Liver (tissue), 8 donors: ENCODE measurements at regions not wholly inside any gene's neighbourhood (a gene's known extent, or its start where the extent isn't known, plus 50 kb on each side); places are given as distances from the start of the nearest gene placed in this dataset.

Experiments used
- DNase-seq: peaks from one replicate; pipeline ENCODE4 v3.0.0-alpha.2; 2017; ENCODE audit warnings: low spot score
- H3K27ac ChIP-seq, 2 donors: one replicate each; pipeline ENCODE4 v1.7.0; 2013; ENCODE audit warnings: inconsistent platforms in 2 of 2, low read length in 2 of 2, control low read depth in 1 of 2, low read depth in 1 of 2, mild to moderate bottlenecking in 1 of 2
- H3K27me3 ChIP-seq, 4 donors: one replicate each; pipeline versions ENCODE4 v1.6.1 to v1.7.0; 2013; ENCODE audit warnings: low read length in 3 of 4, inconsistent platforms in 1 of 4, mild to moderate bottlenecking in 1 of 4, moderate library complexity in 1 of 4; ENCODE audit not compliant: control insufficient read depth in 4 of 4, insufficient read depth in 4 of 4
- H3K36me3 ChIP-seq, 4 donors: one replicate each; pipeline versions ENCODE4 v1.6.1 to v1.7.0; 2013; ENCODE audit warnings: low read length in 3 of 4, mild to moderate bottlenecking in 3 of 4, low read depth in 1 of 4, moderate library complexity in 1 of 4; ENCODE audit not compliant: control insufficient read depth in 4 of 4, insufficient read depth in 3 of 4
- H3K4me1 ChIP-seq, 4 donors: one replicate each; pipeline versions ENCODE4 v1.6.1 to v1.7.0; 2013; ENCODE audit warnings: low read length in 3 of 4, mild to moderate bottlenecking in 3 of 4, moderate library complexity in 1 of 4; ENCODE audit not compliant: control insufficient read depth in 4 of 4, insufficient read depth in 4 of 4
- H3K4me3 ChIP-seq, 3 donors: one replicate each; pipeline versions ENCODE4 v1.6.1 to v1.7.0; 2013; ENCODE audit warnings: low read length in 3 of 3, control low read depth in 1 of 3, low read depth in 1 of 3, mild to moderate bottlenecking in 1 of 3
- H3K9ac ChIP-seq, 2 donors: one replicate each; pipeline ENCODE4 v1.7.0; 2013; ENCODE audit warnings: low read length in 2 of 2, mild to moderate bottlenecking in 2 of 2, moderate library complexity in 2 of 2, control low read depth in 1 of 2, low read depth in 1 of 2
- H3K9me3 ChIP-seq, 4 donors: one replicate each; pipeline versions ENCODE4 v1.6.1 to v1.7.0; 2013; ENCODE audit warnings: low read length in 3 of 4; ENCODE audit not compliant: control insufficient read depth in 4 of 4
- EGR1 ChIP-seq, 2 donors: IDR thresholded peaks; 2 replicates each; pipeline ENCODE4 v1.6.1; 2016 to 2018; ENCODE audit warnings: antibody characterized with exemption in 2 of 2, low read depth in 2 of 2
- GABPA ChIP-seq, 2 donors: IDR thresholded peaks in 1 of 2; conservative IDR thresholded peaks in 1 of 2; 2 replicates each; pipeline ENCODE4 v1.6.1; 2016; ENCODE audit warnings: antibody characterized with exemption in 2 of 2, mild to moderate bottlenecking in 1 of 2, moderate library complexity in 1 of 2
- HNF4A ChIP-seq, 2 donors: conservative IDR thresholded peaks; 2 replicates each; pipeline ENCODE4 v1.6.1; 2016; ENCODE audit warnings: antibody characterized with exemption in 2 of 2, mild to moderate bottlenecking in 2 of 2
- HNF4G ChIP-seq: IDR thresholded peaks from 2 replicates; pipeline ENCODE4 v1.6.1; 2016; ENCODE audit warnings: antibody characterized with exemption
- JUND ChIP-seq, 2 donors: IDR thresholded peaks; 2 replicates each; pipeline ENCODE4 v1.6.1; 2016; ENCODE audit warnings: antibody characterized with exemption in 2 of 2
- NR2F2 ChIP-seq: IDR thresholded peaks from 2 replicates; pipeline ENCODE4 v1.6.1; 2016; ENCODE audit warnings: antibody characterized with exemption
- RAD21 ChIP-seq, 2 donors: IDR thresholded peaks; 2 replicates each; pipeline ENCODE4 v1.6.1; 2016; ENCODE audit warnings: antibody characterized with exemption in 2 of 2, mild to moderate bottlenecking in 2 of 2
- RXRA ChIP-seq, 2 donors: IDR thresholded peaks; 2 replicates each; pipeline ENCODE4 v1.6.1; 2017 to 2018; ENCODE audit warnings: antibody characterized with exemption in 2 of 2, mild to moderate bottlenecking in 1 of 2
- SP1 ChIP-seq: IDR thresholded peaks from 2 replicates; pipeline ENCODE4 v1.6.1; 2018; ENCODE audit warnings: antibody characterized with exemption, mild to moderate bottlenecking
- YY1 ChIP-seq: IDR thresholded peaks from 2 replicates; pipeline ENCODE4 v1.6.1; 2016; ENCODE audit warnings: antibody characterized with exemption, mild to moderate bottlenecking
- WGBS: extraction: QIAGEN DNeasy Blood & Tissue Kit; methylation state at CpG from one replicate; pipeline ENCODE4 v1.1.7; 2013; 5-methylcytosine and 5-hydroxymethylcytosine counted together
- TF ChIP-seq, protein P1 (sequence below): IDR thresholded peaks from 2 replicates; pipeline ENCODE4 v1.6.1; 2016; ENCODE audit warnings: antibody characterized with exemption
- TF ChIP-seq, protein P2 (sequence below): fragments of 150-350 bp; IDR thresholded peaks from 2 replicates; pipeline ENCODE4 v1.5.1; 2017; ENCODE audit warnings: improper control_type of control experiment, low read depth, low read length; ENCODE audit not compliant: missing input control
- TF ChIP-seq, protein P3 (sequence below): IDR thresholded peaks from 2 replicates; pipeline ENCODE4 v1.6.1; 2016; ENCODE audit warnings: antibody characterized with exemption
- TF ChIP-seq, protein P4 (sequence below): IDR thresholded peaks from 2 replicates; pipeline ENCODE4 v1.6.1; 2016; ENCODE audit warnings: antibody characterized with exemption, mild to moderate bottlenecking
- donor health status: healthy.
- donor health status: healthy.
- donor health status: healthy.
- donor health status: healthy.
- donor health status: healthy.

DNA sequence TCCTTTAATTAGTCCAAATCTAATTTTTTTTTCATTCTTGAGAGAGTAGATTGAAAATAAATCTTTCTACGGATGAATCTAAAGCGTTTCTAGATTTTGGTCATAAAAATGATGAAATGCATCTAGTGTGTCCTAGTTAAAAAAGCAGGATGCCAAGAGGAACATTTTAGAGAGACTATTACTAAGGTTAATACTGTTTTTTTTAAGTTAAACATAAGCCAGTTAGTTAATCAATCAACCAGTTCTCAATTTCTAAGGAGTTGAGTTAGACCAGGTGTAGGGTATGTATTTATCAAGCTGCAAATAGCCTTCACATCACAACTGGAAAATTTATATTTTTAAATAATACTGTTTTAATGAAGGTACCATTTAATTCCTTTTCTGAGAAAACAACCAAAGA lies 679.5 kb upstream of the IGFBP7 start (continued):
- TF ChIP-seq, protein P1, sequence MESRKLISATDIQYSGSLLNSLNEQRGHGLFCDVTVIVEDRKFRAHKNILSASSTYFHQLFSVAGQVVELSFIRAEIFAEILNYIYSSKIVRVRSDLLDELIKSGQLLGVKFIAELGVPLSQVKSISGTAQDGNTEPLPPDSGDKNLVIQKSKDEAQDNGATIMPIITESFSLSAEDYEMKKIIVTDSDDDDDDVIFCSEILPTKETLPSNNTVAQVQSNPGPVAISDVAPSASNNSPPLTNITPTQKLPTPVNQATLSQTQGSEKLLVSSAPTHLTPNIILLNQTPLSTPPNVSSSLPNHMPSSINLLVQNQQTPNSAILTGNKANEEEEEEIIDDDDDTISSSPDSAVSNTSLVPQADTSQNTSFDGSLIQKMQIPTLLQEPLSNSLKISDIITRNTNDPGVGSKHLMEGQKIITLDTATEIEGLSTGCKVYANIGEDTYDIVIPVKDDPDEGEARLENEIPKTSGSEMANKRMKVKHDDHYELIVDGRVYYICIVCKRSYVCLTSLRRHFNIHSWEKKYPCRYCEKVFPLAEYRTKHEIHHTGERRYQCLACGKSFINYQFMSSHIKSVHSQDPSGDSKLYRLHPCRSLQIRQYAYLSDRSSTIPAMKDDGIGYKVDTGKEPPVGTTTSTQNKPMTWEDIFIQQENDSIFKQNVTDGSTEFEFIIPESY: no peak
- TF ChIP-seq RXRA (IDR thresholded peaks at IDR 0.05) (no peak), JUND (IDR thresholded peaks at IDR 0.05) (no peak), HNF4G (no peak)
- TF ChIP-seq, protein P2, sequence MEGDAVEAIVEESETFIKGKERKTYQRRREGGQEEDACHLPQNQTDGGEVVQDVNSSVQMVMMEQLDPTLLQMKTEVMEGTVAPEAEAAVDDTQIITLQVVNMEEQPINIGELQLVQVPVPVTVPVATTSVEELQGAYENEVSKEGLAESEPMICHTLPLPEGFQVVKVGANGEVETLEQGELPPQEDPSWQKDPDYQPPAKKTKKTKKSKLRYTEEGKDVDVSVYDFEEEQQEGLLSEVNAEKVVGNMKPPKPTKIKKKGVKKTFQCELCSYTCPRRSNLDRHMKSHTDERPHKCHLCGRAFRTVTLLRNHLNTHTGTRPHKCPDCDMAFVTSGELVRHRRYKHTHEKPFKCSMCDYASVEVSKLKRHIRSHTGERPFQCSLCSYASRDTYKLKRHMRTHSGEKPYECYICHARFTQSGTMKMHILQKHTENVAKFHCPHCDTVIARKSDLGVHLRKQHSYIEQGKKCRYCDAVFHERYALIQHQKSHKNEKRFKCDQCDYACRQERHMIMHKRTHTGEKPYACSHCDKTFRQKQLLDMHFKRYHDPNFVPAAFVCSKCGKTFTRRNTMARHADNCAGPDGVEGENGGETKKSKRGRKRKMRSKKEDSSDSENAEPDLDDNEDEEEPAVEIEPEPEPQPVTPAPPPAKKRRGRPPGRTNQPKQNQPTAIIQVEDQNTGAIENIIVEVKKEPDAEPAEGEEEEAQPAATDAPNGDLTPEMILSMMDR: no peak

DNA sequence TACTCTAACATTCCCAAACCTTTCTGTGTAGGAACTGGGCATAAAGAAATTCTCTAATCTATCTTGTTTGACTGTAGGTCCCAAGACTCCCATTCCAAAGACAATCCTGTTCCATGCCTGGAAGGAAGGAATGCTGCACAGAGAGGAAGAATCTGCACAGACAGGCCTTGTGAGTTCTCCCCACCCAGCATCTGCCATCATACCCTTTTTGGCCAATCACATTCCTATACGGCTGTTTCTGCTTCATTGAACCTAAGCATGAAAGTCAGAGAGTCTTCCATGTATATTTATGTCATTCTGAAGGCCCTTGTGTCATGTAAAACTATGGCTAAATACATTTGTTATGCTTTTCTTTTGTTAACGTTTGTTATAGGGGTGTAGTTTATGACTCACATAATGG lies 667.7 kb upstream of the IGFBP7 start:
- Histone ChIP-seq H3K9ac (no peak overlapping the region), H3K27me3 (no peaks in the 10 kb centered on the region), H3K9me3 (peaks cover 0 to 3% (median 0%) of the 10 kb centered on the region in 4 donors), H3K36me3 (no peaks in the 10 kb centered on the region), H3K4me1 (no peaks in the 10 kb centered on the region), H3K27ac (no peak overlapping the region), H3K4me3 (no peak overlapping the region)
- TF ChIP-seq, protein P3, sequence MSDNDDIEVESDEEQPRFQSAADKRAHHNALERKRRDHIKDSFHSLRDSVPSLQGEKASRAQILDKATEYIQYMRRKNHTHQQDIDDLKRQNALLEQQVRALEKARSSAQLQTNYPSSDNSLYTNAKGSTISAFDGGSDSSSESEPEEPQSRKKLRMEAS: no peak
- TF ChIP-seq EGR1 (IDR thresholded peaks at IDR 0.05; ENCODE audit: low read depth in 2 of 2): no peak
- TF ChIP-seq JUND (IDR thresholded peaks at IDR 0.05): no peak
- no peak for TF ChIP-seq SP1
- TF ChIP-seq, protein P1: no peak
- no peak for DNase-seq
- WGBS: 70% methylated on average over 2 of the region's 2 CpGs

DNA sequence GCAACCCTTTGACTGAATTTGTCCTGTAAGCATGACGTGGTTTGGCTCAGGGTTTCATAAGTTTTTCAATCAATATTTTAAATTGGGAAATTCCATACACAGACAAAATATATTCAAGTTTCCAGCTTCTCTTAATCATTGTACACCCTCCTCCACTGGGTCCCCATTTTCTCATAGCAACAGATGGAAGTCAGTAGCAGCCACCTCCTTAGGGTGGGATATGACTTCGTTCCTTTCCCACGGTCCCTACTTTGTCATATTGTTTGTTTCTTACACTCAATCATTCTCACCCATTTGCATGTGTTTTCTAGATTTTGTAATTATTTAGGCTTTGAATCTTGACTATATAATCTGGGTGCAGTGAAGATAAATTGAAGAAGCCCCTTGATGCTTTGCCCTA lies 664.5 kb upstream of the IGFBP7 start:
- Histone ChIP-seq H3K36me3 (no peaks in the 10 kb centered on the region), H3K4me1 (no peaks in the 10 kb centered on the region), H3K27ac (no peak overlapping the region), H3K9me3 (no peaks in the 10 kb centered on the region), H3K27me3 (no peaks in the 10 kb centered on the region), H3K9ac (no peak overlapping the region), H3K4me3 (no peak overlapping the region)
- TF ChIP-seq, protein P2: no peak
- TF ChIP-seq, protein P3: no peak
- no peak for TF ChIP-seq EGR1 (IDR thresholded peaks at IDR 0.05; ENCODE audit: low read depth in 2 of 2)
- no peak for TF ChIP-seq SP1
- no peak for TF ChIP-seq JUND (IDR thresholded peaks at IDR 0.05)
- no peak for TF ChIP-seq YY1
- TF ChIP-seq, protein P1: no peak
- no peak for TF ChIP-seq GABPA (IDR thresholded peaks at IDR 0.05 in 1 of 2, conservative IDR thresholded peaks at IDR 0.05 in 1 of 2)
- no peak for TF ChIP-seq RAD21 (IDR thresholded peaks at IDR 0.05)
- no peak for TF ChIP-seq HNF4G
- TF ChIP-seq, protein P4, sequence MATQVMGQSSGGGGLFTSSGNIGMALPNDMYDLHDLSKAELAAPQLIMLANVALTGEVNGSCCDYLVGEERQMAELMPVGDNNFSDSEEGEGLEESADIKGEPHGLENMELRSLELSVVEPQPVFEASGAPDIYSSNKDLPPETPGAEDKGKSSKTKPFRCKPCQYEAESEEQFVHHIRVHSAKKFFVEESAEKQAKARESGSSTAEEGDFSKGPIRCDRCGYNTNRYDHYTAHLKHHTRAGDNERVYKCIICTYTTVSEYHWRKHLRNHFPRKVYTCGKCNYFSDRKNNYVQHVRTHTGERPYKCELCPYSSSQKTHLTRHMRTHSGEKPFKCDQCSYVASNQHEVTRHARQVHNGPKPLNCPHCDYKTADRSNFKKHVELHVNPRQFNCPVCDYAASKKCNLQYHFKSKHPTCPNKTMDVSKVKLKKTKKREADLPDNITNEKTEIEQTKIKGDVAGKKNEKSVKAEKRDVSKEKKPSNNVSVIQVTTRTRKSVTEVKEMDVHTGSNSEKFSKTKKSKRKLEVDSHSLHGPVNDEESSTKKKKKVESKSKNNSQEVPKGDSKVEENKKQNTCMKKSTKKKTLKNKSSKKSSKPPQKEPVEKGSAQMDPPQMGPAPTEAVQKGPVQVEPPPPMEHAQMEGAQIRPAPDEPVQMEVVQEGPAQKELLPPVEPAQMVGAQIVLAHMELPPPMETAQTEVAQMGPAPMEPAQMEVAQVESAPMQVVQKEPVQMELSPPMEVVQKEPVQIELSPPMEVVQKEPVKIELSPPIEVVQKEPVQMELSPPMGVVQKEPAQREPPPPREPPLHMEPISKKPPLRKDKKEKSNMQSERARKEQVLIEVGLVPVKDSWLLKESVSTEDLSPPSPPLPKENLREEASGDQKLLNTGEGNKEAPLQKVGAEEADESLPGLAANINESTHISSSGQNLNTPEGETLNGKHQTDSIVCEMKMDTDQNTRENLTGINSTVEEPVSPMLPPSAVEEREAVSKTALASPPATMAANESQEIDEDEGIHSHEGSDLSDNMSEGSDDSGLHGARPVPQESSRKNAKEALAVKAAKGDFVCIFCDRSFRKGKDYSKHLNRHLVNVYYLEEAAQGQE: no peak
- TF ChIP-seq NR2F2: no peak
- no peak for TF ChIP-seq HNF4A (conservative IDR thresholded peaks at IDR 0.05)
- WGBS: 70% methylated on average over 3 of the region's 3 CpGs
- no peak for DNase-seq
